Peyer's patch (tissue), 4 donors: ENCODE measurements at regions not wholly inside any gene's neighbourhood (a gene's known extent, or its start where the extent isn't known, plus 50 kb on each side); places are given as distances from the start of the nearest gene placed in this dataset.

Experiments used
- DNase-seq, 3 donors: peaks; one replicate each; pipeline ENCODE4 v3.0.0-alpha.2; 2017 to 2019
- H3K27ac ChIP-seq, 4 donors: fragments of 200-600 bp; sonication (generic); one replicate each; pipeline ENCODE4 v1.5.1; 2016 to 2019
- H3K27me3 ChIP-seq, 2 donors: fragments of 200-600 bp; sonication (generic); one replicate each; pipeline ENCODE4 v1.5.1; 2019
- H3K36me3 ChIP-seq, 3 donors: fragments of 200-600 bp; sonication (generic); one replicate each; pipeline ENCODE4 v1.5.1; 2016 to 2019
- H3K4me1 ChIP-seq, 4 donors: fragments of 200-600 bp; sonication (generic); one replicate each; pipeline ENCODE4 v1.5.1; 2016 to 2019
- H3K4me3 ChIP-seq, 4 donors: fragments of 200-600 bp; sonication (generic); 1 replicate in 3 of 4; 2 replicates in 1 of 4; pipeline ENCODE4 v1.5.1; 2016 to 2019; ENCODE audit warnings: mild to moderate bottlenecking in 1 of 4
- H3K9me3 ChIP-seq, 4 donors: fragments of 200-600 bp; sonication (generic); one replicate each; pipeline ENCODE4 v1.5.1; 2016 to 2019; ENCODE audit warnings: mild to moderate bottlenecking in 1 of 4
- CTCF ChIP-seq, 6 experiments: fragments of 450-650 bp in 4 of 6; fragments of 200-600 bp in 2 of 6; sonication (generic) in 1 of 6; IDR thresholded peaks; one replicate each; pipeline ENCODE4 v1.5.1; 2017 to 2019; ENCODE audit warnings: antibody characterized with exemption in 6 of 6, mild to moderate bottlenecking in 3 of 6, moderate library complexity in 1 of 6
- POLR2A ChIP-seq, 2 donors: fragments of 450-650 bp; IDR thresholded peaks; one replicate each; pipeline ENCODE4 v1.5.1; 2017; ENCODE audit warnings: antibody characterized with exemption in 2 of 2, mild to moderate bottlenecking in 2 of 2, moderate library complexity in 2 of 2

DNA sequence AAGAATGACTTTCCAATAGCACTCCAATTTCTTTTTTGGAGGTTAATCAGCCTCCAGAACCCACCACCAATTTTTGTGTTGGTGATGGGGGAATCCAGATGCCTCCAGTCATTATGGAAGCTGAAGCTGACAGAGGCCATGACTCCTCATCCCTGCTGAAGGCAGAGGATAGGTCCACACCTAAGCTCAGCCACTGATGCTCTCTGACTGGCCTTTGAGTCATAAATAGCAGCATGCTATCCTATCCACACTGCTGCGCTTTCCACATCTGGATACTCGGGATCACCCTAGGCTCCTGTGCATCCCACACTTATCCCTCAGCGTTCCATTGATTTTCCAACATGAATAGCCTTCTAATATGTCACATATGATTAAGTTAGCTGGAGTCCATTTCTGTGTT lies 124.2 kb downstream of the TES start:
- H3K27ac ChIP-seq, result no peak overlapping the region
- H3K9me3 ChIP-seq, result no peaks in the 10 kb centered on the region
- TF ChIP-seq CTCF (IDR thresholded peaks at IDR 0.05) (no peak), POLR2A (IDR thresholded peaks at IDR 0.05) (no peak)
- H3K36me3 ChIP-seq, result no peaks in the 10 kb centered on the region
- DNase-seq, result no peak
- H3K4me1 ChIP-seq, result peaks cover 0 to 4% (median 0%) of the 10 kb centered on the region in 4 donors
- H3K4me3 ChIP-seq, result no peak overlapping the region
- H3K27me3 ChIP-seq, result no peaks in the 10 kb centered on the region

- TF ChIP-seq POLR2A (IDR thresholded peaks at IDR 0.05), result no peak
- no peak for TF ChIP-seq CTCF (IDR thresholded peaks at IDR 0.05)
- Histone ChIP-seq H3K4me1 (peaks cover 0 to 5% (median 0%) of the 10 kb centered on the region in 4 donors), H3K27me3 (no peaks in the 10 kb centered on the region), H3K36me3 (no peaks in the 10 kb centered on the region), H3K9me3 (no peaks in the 10 kb centered on the region), H3K27ac (no peak overlapping the region), H3K4me3 (no peak overlapping the region)
- no peak for DNase-seq
Measured at GRCh38 chr7:116337018-116337417, 126.7 kb downstream of the TES start.

DNA sequence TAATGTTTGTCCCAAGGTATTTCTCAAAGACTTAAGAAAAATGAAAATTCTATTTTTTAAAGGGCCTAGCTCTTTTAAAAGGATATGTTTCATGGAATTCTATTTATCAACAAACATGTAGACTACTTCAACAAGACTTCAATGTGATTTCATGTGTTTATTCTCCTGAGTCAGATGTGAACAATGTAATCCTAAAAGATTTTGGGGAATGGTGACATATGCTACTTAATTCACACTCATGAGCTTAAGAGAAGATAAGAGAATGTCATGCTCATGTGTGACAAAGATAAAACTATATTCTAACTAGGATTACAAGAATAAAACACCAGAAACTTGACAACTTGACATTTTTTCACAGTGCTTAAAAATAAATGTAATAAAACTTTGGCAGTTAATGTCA lies 127.5 kb downstream of the TES start:
- Histone ChIP-seq H3K27me3 (no peaks in the 10 kb centered on the region), H3K4me3 (no peak overlapping the region), H3K9me3 (no peaks in the 10 kb centered on the region), H3K36me3 (no peaks in the 10 kb centered on the region), H3K4me1 (peaks cover 0 to 5% (median 0%) of the 10 kb centered on the region in 4 donors), H3K27ac (no peak overlapping the region)
- DNase-seq, result no peak
- TF ChIP-seq POLR2A (IDR thresholded peaks at IDR 0.05) (no peak), CTCF (IDR thresholded peaks at IDR 0.05) (no peak)

- TF ChIP-seq CTCF (IDR thresholded peaks at IDR 0.05) (no peak), POLR2A (IDR thresholded peaks at IDR 0.05) (no peak)
- H3K27me3 ChIP-seq, result no peaks in the 10 kb centered on the region
- H3K9me3 ChIP-seq, result no peaks in the 10 kb centered on the region
- no peak overlapping the region for H3K27ac ChIP-seq
- no peak for DNase-seq
- H3K4me1 ChIP-seq, result peaks cover 0 to 5% (median 0%) of the 10 kb centered on the region in 4 donors
- no peaks in the 10 kb centered on the region for H3K36me3 ChIP-seq
- no peak overlapping the region for H3K4me3 ChIP-seq
Measured at GRCh38 chr7:116339564-116339963, 129.2 kb downstream of the TES start.

DNA sequence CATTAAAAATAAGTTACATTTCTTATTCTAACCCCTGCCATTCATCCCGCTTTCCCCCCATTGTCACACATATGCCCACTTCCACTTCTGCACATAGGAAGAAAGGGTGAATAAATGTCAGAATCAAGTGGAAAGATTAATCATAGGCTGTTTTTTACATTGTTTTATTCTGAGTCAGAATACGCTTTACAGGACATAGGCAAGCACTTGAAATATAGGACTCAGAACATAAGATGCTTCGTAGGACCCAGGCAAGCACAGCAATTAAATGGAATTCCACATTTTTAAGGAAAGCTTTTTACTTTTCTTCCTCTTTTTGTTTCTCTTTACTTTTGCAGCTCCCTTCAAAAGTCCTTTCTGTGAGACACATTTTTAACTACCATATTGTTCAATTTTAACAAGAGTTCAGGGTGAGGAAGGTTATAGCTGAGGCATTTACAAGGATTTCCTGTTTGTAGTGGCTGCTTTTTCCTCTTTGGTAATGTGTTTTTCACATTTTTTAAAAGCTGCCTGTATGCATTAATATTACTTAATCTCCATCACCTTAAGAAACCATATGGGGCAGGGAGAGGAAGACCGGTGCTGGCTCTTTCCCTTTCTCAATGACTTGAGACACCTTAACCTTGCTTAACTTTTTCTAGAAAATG lies 130.0 kb downstream of the TES start:
- Histone ChIP-seq H3K27ac (no peak overlapping the region), H3K4me1 (peaks cover 0 to 5% (median 0%) of the 10 kb centered on the region in 4 donors), H3K27me3 (no peaks in the 10 kb centered on the region), H3K36me3 (no peaks in the 10 kb centered on the region), H3K9me3 (no peaks in the 10 kb centered on the region), H3K4me3 (no peak overlapping the region)
- DNase-seq, result no peak
- TF ChIP-seq POLR2A (IDR thresholded peaks at IDR 0.05) (no peak), CTCF (IDR thresholded peaks at IDR 0.05) (no peak)
